GM12892 (cell line): ENCODE measurements at regions not wholly inside any gene's neighbourhood (a gene's known extent, or its start where the extent isn't known, plus 50 kb on each side); places are given as distances from the start of the nearest gene placed in this dataset.

Experiments
- POLR2A ChIP-seq: IDR thresholded peaks from 2 replicates; pipeline ENCODE4 v1.6.1; 2011; ENCODE audit warnings: low read depth, low read length, control low read depth
- POLR2AphosphoS5 ChIP-seq: IDR thresholded peaks from 2 replicates; pipeline ENCODE4 v1.6.1; 2011; ENCODE audit warnings: low read depth, low read length, control low read depth

DNA sequence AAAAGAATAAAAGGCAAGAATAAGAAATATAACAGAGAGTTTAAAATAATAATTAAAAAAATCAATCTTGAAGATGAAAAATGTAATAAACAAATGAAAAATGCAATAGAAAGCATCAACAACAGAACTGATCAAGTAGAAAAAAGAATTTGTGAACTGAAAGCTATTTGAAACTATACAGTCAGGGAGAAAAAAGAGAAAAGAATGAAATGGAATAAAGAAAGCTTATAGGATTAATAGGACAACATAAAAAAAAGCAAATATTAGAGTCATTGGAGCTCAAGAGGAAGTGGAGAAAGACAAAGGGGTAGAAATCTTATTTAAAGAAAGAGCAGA lies 126.8 kb upstream of the RPL34 start:
- no peak for TF ChIP-seq POLR2AphosphoS5
- no peak for TF ChIP-seq POLR2A
